Loucy (cell line): ENCODE measurements at regions not wholly inside any gene's neighbourhood (a gene's known extent, or its start where the extent isn't known, plus 50 kb on each side); places are given as distances from the start of the nearest gene placed in this dataset.

ENCODE experiments used
- H2AFZ ChIP-seq: fragments of 200-600 bp; sonication (generic); 2 replicates; pipeline ENCODE4 v1.6.0; 2016; ENCODE audit warnings: antibody characterized with exemption, mild to moderate bottlenecking, low read length, moderate library complexity
- H3F3A ChIP-seq: fragments of 200-600 bp; 2 replicates; pipeline ENCODE4 v1.6.0; 2016; ENCODE audit warnings: antibody characterized with exemption, low read depth, mild to moderate bottlenecking
- H3K27me3 ChIP-seq: fragments of 200-600 bp; sonication (generic); 2 replicates; pipeline ENCODE4 v1.6.1; 2014; ENCODE audit warnings: low read length, mild to moderate bottlenecking; ENCODE audit not compliant: insufficient read depth, poor library complexity, severe bottlenecking
- H3K36me3 ChIP-seq: fragments of 200-600 bp; sonication (generic); 2 replicates; pipeline ENCODE4 v1.6.1; 2016; ENCODE audit warnings: low read length; ENCODE audit not compliant: insufficient read depth
- H3K4me1 ChIP-seq: fragments of 200-600 bp; sonication (generic); 2 replicates; pipeline ENCODE4 v1.5.1; 2014; ENCODE audit warnings: low read length, mild to moderate bottlenecking; ENCODE audit not compliant: insufficient read depth, poor library complexity, severe bottlenecking
- H3K4me2 ChIP-seq: fragments of 200-600 bp; sonication (generic); 2 replicates; pipeline ENCODE4 v1.6.0; 2014; ENCODE audit warnings: antibody characterized with exemption, low read length, low read depth, mild to moderate bottlenecking; ENCODE audit not compliant: poor library complexity, severe bottlenecking
- H3K4me3 ChIP-seq: fragments of 200-600 bp; sonication (generic); 2 replicates; pipeline ENCODE4 v1.5.1; 2014; ENCODE audit warnings: low read length, mild to moderate bottlenecking, mixed read lengths; ENCODE audit not compliant: poor library complexity, severe bottlenecking
- H3K79me2 ChIP-seq: fragments of 200-600 bp; sonication (generic); 2 replicates; pipeline ENCODE4 v1.6.1; 2014; ENCODE audit warnings: low read length; ENCODE audit not compliant: insufficient read depth
- H3K9ac ChIP-seq: fragments of 200-600 bp; sonication (generic); 2 replicates; pipeline ENCODE4 v1.6.0; 2014; ENCODE audit warnings: mild to moderate bottlenecking, low read depth, low read length, moderate library complexity; ENCODE audit not compliant: poor library complexity, severe bottlenecking
- H3K9me2 ChIP-seq: fragments of 200-600 bp; sonication (generic); replicated peaks from 2 replicates; pipeline ENCODE4 v1.6.1; 2016; ENCODE audit warnings: low read depth, low read length, mixed read lengths
- H3K9me3 ChIP-seq: fragments of 200-600 bp; sonication (generic); 2 replicates; pipeline ENCODE4 v1.6.1; 2014; ENCODE audit warnings: mild to moderate bottlenecking, antibody characterized with exemption, low read length, low read depth; ENCODE audit not compliant: insufficient read depth
- H4K20me1 ChIP-seq: fragments of 200-600 bp; sonication (generic); 2 replicates; pipeline ENCODE4 v1.6.0; 2014; ENCODE audit warnings: antibody characterized with exemption, low read length, mild to moderate bottlenecking; ENCODE audit not compliant: insufficient read depth, poor library complexity, severe bottlenecking
- CTCF ChIP-seq: fragments of 200-600 bp; sonication (generic); conservative IDR thresholded peaks from 2 replicates; pipeline ENCODE4 v1.5.1; 2014; ENCODE audit warnings: mild to moderate bottlenecking, antibody characterized with exemption, low read length
- EZH2phosphoT487 ChIP-seq: fragments of 200-600 bp; IDR thresholded peaks from 2 replicates; pipeline ENCODE4 v1.6.1; 2018; ENCODE audit warnings: antibody characterized with exemption, mild to moderate bottlenecking, moderate library complexity, borderline replicate concordance

GRCh38 chr16:86366481-86366880, 143.8 kb upstream of the FOXF1 start:
- H4K20me1 ChIP-seq, result no peaks in the 10 kb centered on the region
- H3K4me1 ChIP-seq, result no peaks in the 10 kb centered on the region
- no peaks in the 10 kb centered on the region for H3K36me3 ChIP-seq
- no peak overlapping the region for H2AFZ ChIP-seq
- no peaks in the 10 kb centered on the region for H3F3A ChIP-seq
- no peak overlapping the region for H3K4me3 ChIP-seq
- no peak overlapping the region for H3K9ac ChIP-seq
- H3K79me2 ChIP-seq, result no peaks in the 10 kb centered on the region
- H3K27me3 ChIP-seq, result no peaks in the 10 kb centered on the region
- no peaks in the 10 kb centered on the region for H3K9me3 ChIP-seq
- no peaks in the 10 kb centered on the region for H3K9me2 ChIP-seq
- no peak for TF ChIP-seq CTCF
- no peak for TF ChIP-seq EZH2phosphoT487
- H3K4me2 ChIP-seq, result no peak overlapping the region

- H2AFZ ChIP-seq, result no peak overlapping the region
- no peak overlapping the region for H3K9ac ChIP-seq
- H3K9me2 ChIP-seq, result no peaks in the 10 kb centered on the region
- H3K4me2 ChIP-seq, result no peak overlapping the region
- H4K20me1 ChIP-seq, result no peaks in the 10 kb centered on the region
- H3F3A ChIP-seq, result no peaks in the 10 kb centered on the region
- no peak for TF ChIP-seq EZH2phosphoT487
- no peak for TF ChIP-seq CTCF
- no peak overlapping the region for H3K4me3 ChIP-seq
- H3K27me3 ChIP-seq, result no peaks in the 10 kb centered on the region
- H3K79me2 ChIP-seq, result no peaks in the 10 kb centered on the region
- no peaks in the 10 kb centered on the region for H3K36me3 ChIP-seq
- peaks cover 6% of the 10 kb centered on the region; the same call in 1 of the 2 replicates for H3K9me3 ChIP-seq
- no peaks in the 10 kb centered on the region for H3K4me1 ChIP-seq
Measured at GRCh38 chr16:86367291-86368072, 142.8 kb upstream of the FOXF1 start.

GRCh38 chr16:86368261-86368660, 142.1 kb upstream of the FOXF1 start:
- Histone ChIP-seq H3K9ac (no peak overlapping the region), H3K79me2 (no peaks in the 10 kb centered on the region), H3K9me2 (no peaks in the 10 kb centered on the region), H3F3A (no peaks in the 10 kb centered on the region), H4K20me1 (no peaks in the 10 kb centered on the region), H3K4me1 (no peaks in the 10 kb centered on the region), H3K36me3 (no peaks in the 10 kb centered on the region), H3K4me3 (no peak overlapping the region), H3K4me2 (no peak overlapping the region), H3K27me3 (no peaks in the 10 kb centered on the region), H3K9me3 (peaks cover 7% of the 10 kb centered on the region; the same call in 1 of the 2 replicates), H2AFZ (no peak overlapping the region)
- TF ChIP-seq CTCF (no peak), EZH2phosphoT487 (no peak)
